Right lobe of liver (tissue), 4 donors: ENCODE measurements at regions not wholly inside any gene's neighbourhood (a gene's known extent, or its start where the extent isn't known, plus 50 kb on each side); places are given as distances from the start of the nearest gene placed in this dataset.

Source experiments
- CTCF ChIP-seq, 4 donors: fragments of 200-600 bp in 3 of 4; fragments of 450-650 bp in 1 of 4; IDR thresholded peaks; one replicate each; pipeline versions ENCODE4 v1.5.1 to v1.8.0; 2016 to 2022; ENCODE audit warnings: antibody characterized with exemption in 4 of 4, mild to moderate bottlenecking in 2 of 4
- POLR2A ChIP-seq: fragments of 450-650 bp; IDR thresholded peaks from one replicate; pipeline ENCODE4 v1.6.1; 2017; ENCODE audit warnings: antibody characterized with exemption, mild to moderate bottlenecking
- donor health status: DM: no; HTN: no; CAD: no.
- donor health status: DM: no; HTN: no; CAD: no.
- donor health status: DM: no; HTN: yes; CAD: no.

- TF ChIP-seq CTCF (IDR thresholded peaks at IDR 0.05) (no peak), POLR2A (no peak)
Observed at GRCh38 chr20:51140671-51141070, 117.8 kb upstream of the KCNG1 start.
